DOHH2 (cell line): ENCODE measurements at regions not wholly inside any gene's neighbourhood (a gene's known extent, or its start where the extent isn't known, plus 50 kb on each side); places are given as distances from the start of the nearest gene placed in this dataset.

ENCODE experiments used
- H3F3A ChIP-seq: fragments of 200-600 bp; sonication (generic), shearing (Covaris generic); 2 replicates; pipeline ENCODE4 v1.6.0; 2016; ENCODE audit warnings: antibody characterized with exemption, mild to moderate bottlenecking; ENCODE audit not compliant: control insufficient read depth, insufficient read depth
- H3K27ac ChIP-seq: fragments of 200-600 bp; sonication (generic); 2 replicates; pipeline ENCODE4 v1.5.1; 2014; ENCODE audit warnings: low read depth, mild to moderate bottlenecking, low read length, moderate library complexity
- H3K27me3 ChIP-seq: fragments of 200-600 bp; sonication (generic); 2 replicates; pipeline ENCODE4 v1.6.1; 2014; ENCODE audit warnings: mild to moderate bottlenecking, low read length, mixed read lengths; ENCODE audit not compliant: control insufficient read depth
- H3K36me3 ChIP-seq: fragments of 200-600 bp; sonication (generic); 2 replicates; pipeline ENCODE4 v1.6.1; 2014; ENCODE audit warnings: mild to moderate bottlenecking, low read length, moderate library complexity, mixed read lengths; ENCODE audit not compliant: control insufficient read depth
- H3K4me1 ChIP-seq: fragments of 200-600 bp; sonication (generic); 2 replicates; pipeline ENCODE4 v1.6.1; 2014; ENCODE audit warnings: mild to moderate bottlenecking, low read length, mixed read lengths; ENCODE audit not compliant: control insufficient read depth
- H3K4me2 ChIP-seq: fragments of 200-600 bp; sonication (generic); 2 replicates; pipeline ENCODE4 v1.6.0; 2014; ENCODE audit warnings: mild to moderate bottlenecking, low read length, moderate library complexity
- H3K4me3 ChIP-seq: fragments of 200-600 bp; sonication (generic); 2 replicates; pipeline ENCODE4 v1.5.1; 2014; ENCODE audit warnings: mild to moderate bottlenecking, low read length, mixed read lengths
- H3K79me2 ChIP-seq: fragments of 200-600 bp; sonication (generic); 2 replicates; pipeline ENCODE4 v1.6.1; 2014; ENCODE audit warnings: mild to moderate bottlenecking, low read length, mixed read lengths; ENCODE audit not compliant: control insufficient read depth
- H3K9me2 ChIP-seq: fragments of 200-600 bp; sonication (generic); replicated peaks from 2 replicates; pipeline ENCODE4 v1.6.1; 2014; ENCODE audit warnings: mild to moderate bottlenecking, low read length, mixed read lengths; ENCODE audit not compliant: control insufficient read depth
- H3K9me3 ChIP-seq: fragments of 200-600 bp; sonication (generic); 2 replicates; pipeline ENCODE4 v1.6.1; 2014; ENCODE audit warnings: antibody characterized with exemption, low read length, mixed read lengths; ENCODE audit not compliant: control insufficient read depth, insufficient read depth
- H4K20me1 ChIP-seq: fragments of 200-600 bp; sonication (generic); 2 replicates; pipeline ENCODE4 v1.6.0; 2014; ENCODE audit warnings: low read depth, mild to moderate bottlenecking, antibody characterized with exemption, low read length, moderate library complexity; ENCODE audit not compliant: control insufficient read depth, insufficient read depth
- EZH2phosphoT487 ChIP-seq: fragments of 200-600 bp; sonication (generic); IDR thresholded peaks from 2 replicates; pipeline ENCODE4 v1.6.1; 2017; ENCODE audit warnings: borderline replicate concordance, mild to moderate bottlenecking, antibody characterized with exemption, low read length, moderate library complexity, mixed read lengths
- TF ChIP-seq, protein P1 (sequence below): fragments of 200-600 bp; sonication (generic); IDR thresholded peaks from one replicate; pipeline ENCODE4 v1.5.1; 2014; ENCODE audit warnings: antibody characterized with exemption, mild to moderate bottlenecking, low read depth, low read length; ENCODE audit not compliant: poor library complexity, severe bottlenecking

DNA sequence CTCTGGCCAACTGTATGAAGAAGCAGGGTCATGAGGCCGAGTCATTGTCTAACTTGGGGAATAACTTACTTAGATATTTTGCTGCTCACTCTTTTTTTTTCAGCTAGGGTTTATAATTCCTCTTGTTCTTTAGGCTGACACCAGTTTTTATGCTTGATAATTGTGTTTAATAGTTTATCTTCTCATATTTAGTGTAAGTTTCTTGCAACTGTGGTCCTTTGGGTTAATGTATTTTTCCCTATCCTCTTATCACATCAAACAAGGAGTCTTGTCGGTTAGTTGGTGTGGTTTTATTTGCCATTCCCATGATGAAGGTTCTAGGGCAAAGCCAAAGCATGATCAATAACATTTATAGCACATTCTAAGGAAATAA lies 204.6 kb downstream of the NUFIP1 start:
- H3K4me1 ChIP-seq: no peaks in the 10 kb centered on the region
- no peak overlapping the region for H3K4me2 ChIP-seq
- no peak overlapping the region for H3K27ac ChIP-seq
- no peaks in the 10 kb centered on the region for H3F3A ChIP-seq
- H4K20me1 ChIP-seq: no peaks in the 10 kb centered on the region
- H3K9me3 ChIP-seq: no peaks in the 10 kb centered on the region
- H3K79me2 ChIP-seq: no peaks in the 10 kb centered on the region
- no peaks in the 10 kb centered on the region for H3K36me3 ChIP-seq
- no peak for TF ChIP-seq EZH2phosphoT487
- TF ChIP-seq, protein P1, sequence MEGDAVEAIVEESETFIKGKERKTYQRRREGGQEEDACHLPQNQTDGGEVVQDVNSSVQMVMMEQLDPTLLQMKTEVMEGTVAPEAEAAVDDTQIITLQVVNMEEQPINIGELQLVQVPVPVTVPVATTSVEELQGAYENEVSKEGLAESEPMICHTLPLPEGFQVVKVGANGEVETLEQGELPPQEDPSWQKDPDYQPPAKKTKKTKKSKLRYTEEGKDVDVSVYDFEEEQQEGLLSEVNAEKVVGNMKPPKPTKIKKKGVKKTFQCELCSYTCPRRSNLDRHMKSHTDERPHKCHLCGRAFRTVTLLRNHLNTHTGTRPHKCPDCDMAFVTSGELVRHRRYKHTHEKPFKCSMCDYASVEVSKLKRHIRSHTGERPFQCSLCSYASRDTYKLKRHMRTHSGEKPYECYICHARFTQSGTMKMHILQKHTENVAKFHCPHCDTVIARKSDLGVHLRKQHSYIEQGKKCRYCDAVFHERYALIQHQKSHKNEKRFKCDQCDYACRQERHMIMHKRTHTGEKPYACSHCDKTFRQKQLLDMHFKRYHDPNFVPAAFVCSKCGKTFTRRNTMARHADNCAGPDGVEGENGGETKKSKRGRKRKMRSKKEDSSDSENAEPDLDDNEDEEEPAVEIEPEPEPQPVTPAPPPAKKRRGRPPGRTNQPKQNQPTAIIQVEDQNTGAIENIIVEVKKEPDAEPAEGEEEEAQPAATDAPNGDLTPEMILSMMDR: no peak
- H3K4me3 ChIP-seq: no peak overlapping the region
- H3K27me3 ChIP-seq: no peaks in the 10 kb centered on the region
- H3K9me2 ChIP-seq: no peaks in the 10 kb centered on the region

DNA sequence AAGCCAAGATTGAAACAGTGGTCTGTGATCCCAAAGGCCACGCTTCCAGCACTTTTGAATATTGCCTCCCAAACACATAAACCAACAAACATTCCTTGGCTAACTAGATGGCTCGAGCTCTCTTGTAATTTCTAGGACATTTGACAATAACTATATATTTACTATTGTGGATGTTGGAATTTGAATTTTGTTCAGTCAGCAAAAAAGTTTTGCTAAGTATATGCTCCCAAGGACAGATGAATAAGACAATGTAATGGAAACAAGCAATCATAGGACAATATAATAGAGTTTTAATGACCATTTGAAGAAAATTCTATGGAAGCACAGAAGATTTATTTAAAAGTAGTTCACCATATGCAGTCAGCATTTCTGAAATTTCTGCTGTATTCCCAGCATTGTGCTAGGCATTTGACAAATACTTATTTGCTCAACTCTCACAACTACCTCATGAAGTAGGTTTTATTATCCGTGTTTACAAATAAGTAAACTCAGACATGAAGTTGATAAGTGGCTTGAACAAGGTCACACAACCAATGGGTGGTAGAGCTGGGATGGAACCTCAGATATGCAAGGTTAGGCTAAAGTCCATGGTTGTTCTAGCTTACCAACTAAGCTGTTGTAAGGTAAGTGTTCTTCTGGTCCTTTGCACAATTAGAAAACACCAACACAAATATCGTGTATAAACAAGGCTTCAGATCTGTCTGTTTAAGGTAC lies 205.1 kb downstream of the NUFIP1 start:
- H4K20me1 ChIP-seq: no peaks in the 10 kb centered on the region
- no peaks in the 10 kb centered on the region for H3K9me2 ChIP-seq
- no peaks in the 10 kb centered on the region for H3K79me2 ChIP-seq
- H3K36me3 ChIP-seq: no peaks in the 10 kb centered on the region
- H3K4me2 ChIP-seq: no peak overlapping the region
- H3F3A ChIP-seq: no peaks in the 10 kb centered on the region
- no peak overlapping the region for H3K27ac ChIP-seq
- no peaks in the 10 kb centered on the region for H3K9me3 ChIP-seq
- no peak for TF ChIP-seq EZH2phosphoT487
- TF ChIP-seq, protein P1: no peak
- no peaks in the 10 kb centered on the region for H3K27me3 ChIP-seq
- no peak overlapping the region for H3K4me3 ChIP-seq
- H3K4me1 ChIP-seq: no peaks in the 10 kb centered on the region

DNA sequence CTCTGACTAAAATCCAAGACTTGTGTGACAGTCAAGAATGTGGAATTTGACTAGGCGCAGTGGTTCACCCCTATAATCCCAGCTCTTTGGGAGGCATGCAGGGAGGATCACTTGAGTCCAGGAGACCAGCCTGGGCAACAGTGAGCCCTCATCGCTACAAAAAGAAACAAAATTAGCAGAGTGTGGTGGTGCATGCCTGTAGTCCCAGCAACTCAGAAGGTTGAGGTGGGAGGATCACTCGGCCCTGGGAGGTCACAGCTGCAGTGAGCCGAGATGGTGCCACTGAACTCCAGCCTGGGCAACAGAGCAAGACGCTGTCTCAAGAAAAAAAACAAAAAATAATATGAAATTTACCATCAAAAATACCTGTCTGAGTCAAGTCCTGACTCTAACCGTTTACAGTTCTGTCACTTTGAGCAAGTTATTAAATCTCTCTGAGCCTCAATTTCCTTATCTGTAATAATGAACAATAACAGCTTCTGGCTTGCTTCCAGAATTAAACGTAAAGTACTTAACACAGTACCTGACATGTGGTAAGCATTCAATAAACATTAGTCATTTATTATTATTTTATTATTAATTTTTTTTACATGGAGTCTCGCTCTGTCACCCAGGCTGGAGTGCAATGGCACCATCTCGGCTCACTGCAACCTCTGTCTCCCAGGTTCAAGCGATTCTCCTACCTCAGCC lies 204.6 kb upstream of the TSC22D1 start:
- Histone ChIP-seq H3K4me1 (no peaks in the 10 kb centered on the region), H3K9me2 (no peaks in the 10 kb centered on the region), H3K27me3 (no peaks in the 10 kb centered on the region), H3K27ac (no peak overlapping the region), H3K4me2 (no peak overlapping the region), H4K20me1 (no peaks in the 10 kb centered on the region), H3K79me2 (no peaks in the 10 kb centered on the region), H3F3A (no peaks in the 10 kb centered on the region), H3K9me3 (no peaks in the 10 kb centered on the region), H3K36me3 (no peaks in the 10 kb centered on the region), H3K4me3 (no peak overlapping the region)
- no peak for TF ChIP-seq EZH2phosphoT487
- TF ChIP-seq, protein P1: no peak
